ENCODE measurements at regions not wholly inside any gene's neighbourhood (a gene's known extent, or its start where the extent isn't known, plus 50 kb on each side); places are given as distances from the start of the nearest gene placed in this dataset.

- no peaks in the 10 kb centered on the region for H3K27me3 ChIP-seq (ENCODE audit: control insufficient read depth in 2 of 2, insufficient read depth in 2 of 2, low read length in 2 of 2)
- POLR2A ChIA-PET = no interaction called here
- FAIRE-seq (no peak), DNase-seq (ENCODE audit: low read depth, low spot score) (no peak)
- intact Hi-C loops (cut with micrococcal nuclease) = no loop called here
- no peak overlapping the region for H3K27ac ChIP-seq (ENCODE audit: insufficient read depth, low read depth, low read length)
- H3K9me3 ChIP-seq (replicated peaks; ENCODE audit: control insufficient read depth, insufficient read depth, low read length) = no peaks in the 10 kb centered on the region
- no peak overlapping the region for H3K9ac ChIP-seq (replicated peaks; ENCODE audit: extremely low read depth, insufficient read depth, low read length)
- CTCF ChIA-PET = interaction anchor here (0.9 kb wide), 1 partner anchor 12 kb away, joined by 3 read pairs; no protein-coding TSS in a partner anchor
- no peak overlapping the region for H3K4me2 ChIP-seq (ENCODE audit: insufficient read depth, low read length)
- dilution Hi-C loops (cut with MboI; ENCODE audit: extremely low pct_ligation_motif_present, low sequenced_read_pairs) = no loop called here
- no peaks in the 10 kb centered on the region for H3K9me1 ChIP-seq (replicated peaks; ENCODE audit: control insufficient read depth, extremely low read depth, insufficient read depth, low read length)
- TF ChIP-seq JUN (IDR thresholded peaks at IDR 0.05; ENCODE audit: borderline replicate concordance, insufficient read depth, insufficient read length, low read depth) (no peak), POLR2A (IDR thresholded peaks at IDR 0.05; ENCODE audit: low read depth, low read length) (no peak), GATA2 (IDR thresholded peaks at IDR 0.05; ENCODE audit: insufficient read depth, insufficient read length, low read depth, low read length) (no peak), FOS (IDR thresholded peaks at IDR 0.05; ENCODE audit: borderline replicate concordance, insufficient read depth, low read length) (no peak)
- no peaks in the 10 kb centered on the region for H3K79me2 ChIP-seq (ENCODE audit: control insufficient read depth, insufficient read depth, low read length)
- BruUV-seq (replicated peaks) = no TSS peak
- H3K4me1 ChIP-seq (ENCODE audit: control insufficient read depth, extremely low read depth, insufficient read depth, low read length) = no peaks in the 10 kb centered on the region
- H3K4me3 ChIP-seq (replicated peaks in 1 of 3; ENCODE audit: insufficient read depth in 1 of 3, low read depth in 1 of 3, low read length in 3 of 3) = no peak overlapping the region
- H3K36me3 ChIP-seq (ENCODE audit: control insufficient read depth in 2 of 2, extremely low read depth in 1 of 2, insufficient read depth in 2 of 2, low read length in 2 of 2) = no peaks in the 10 kb centered on the region
- no peak overlapping the region for H2AFZ ChIP-seq (ENCODE audit: low read depth, low read length)
- H4K20me1 ChIP-seq (replicated peaks; ENCODE audit: control insufficient read depth, extremely low read depth, insufficient read depth, low read length) = no peaks in the 10 kb centered on the region
These were observed 465.5 kb downstream of the CDH2 start for GRCh38 chr18:27711382-27711781.

GRCh38 chr18:27709344-27709743 lies 467.6 kb downstream of the CDH2 start:
- intact Hi-C loops (cut with micrococcal nuclease) = no loop called here
- Histone ChIP-seq H3K9me1 (replicated peaks; ENCODE audit: control insufficient read depth, extremely low read depth, insufficient read depth, low read length) (no peaks in the 10 kb centered on the region), H3K27ac (ENCODE audit: insufficient read depth, low read depth, low read length) (no peak overlapping the region), H3K9ac (replicated peaks; ENCODE audit: extremely low read depth, insufficient read depth, low read length) (no peak overlapping the region), H3K4me1 (ENCODE audit: control insufficient read depth, extremely low read depth, insufficient read depth, low read length) (no peaks in the 10 kb centered on the region), H2AFZ (ENCODE audit: low read depth, low read length) (no peak overlapping the region), H3K4me2 (ENCODE audit: insufficient read depth, low read length) (no peak overlapping the region), H4K20me1 (replicated peaks; ENCODE audit: control insufficient read depth, extremely low read depth, insufficient read depth, low read length) (no peaks in the 10 kb centered on the region), H3K27me3 (ENCODE audit: control insufficient read depth in 2 of 2, insufficient read depth in 2 of 2, low read length in 2 of 2) (no peaks in the 10 kb centered on the region), H3K9me3 (replicated peaks; ENCODE audit: control insufficient read depth, insufficient read depth, low read length) (no peaks in the 10 kb centered on the region), H3K36me3 (ENCODE audit: control insufficient read depth in 2 of 2, extremely low read depth in 1 of 2, insufficient read depth in 2 of 2, low read length in 2 of 2) (no peaks in the 10 kb centered on the region), H3K79me2 (ENCODE audit: control insufficient read depth, insufficient read depth, low read length) (no peaks in the 10 kb centered on the region), H3K4me3 (replicated peaks in 1 of 3; ENCODE audit: insufficient read depth in 1 of 3, low read depth in 1 of 3, low read length in 3 of 3) (no peak overlapping the region)
- POLR2A ChIA-PET = no interaction called here
- TF ChIP-seq FOS (IDR thresholded peaks at IDR 0.05; ENCODE audit: borderline replicate concordance, insufficient read depth, low read length) (no peak), POLR2AphosphoS5 (IDR thresholded peaks at IDR 0.05; ENCODE audit: insufficient read depth, low read depth, low read length) (no peak), GATA2 (IDR thresholded peaks at IDR 0.05; ENCODE audit: insufficient read depth, insufficient read length, low read depth, low read length) (no peak), POLR2A (IDR thresholded peaks at IDR 0.05; ENCODE audit: low read depth, low read length) (no peak), MYC (IDR thresholded peaks at IDR 0.05; ENCODE audit: low read depth, low read length) (no peak), CTCF (IDR thresholded peaks at IDR 0.05; ENCODE audit: extremely low read depth in 1 of 2, insufficient read depth in 1 of 2, low read depth in 1 of 2, low read length in 2 of 2) (no peak), MAX (IDR thresholded peaks at IDR 0.05; ENCODE audit: insufficient read depth, insufficient read length) (no peak), JUN (IDR thresholded peaks at IDR 0.05; ENCODE audit: borderline replicate concordance, insufficient read depth, insufficient read length, low read depth) (no peak), EZH2 (IDR thresholded peaks at IDR 0.05; ENCODE audit: borderline replicate concordance, low read depth, low read length, severe bottlenecking) (no peak)
- dilution Hi-C loops (cut with MboI; ENCODE audit: extremely low pct_ligation_motif_present, low sequenced_read_pairs) = no loop called here
- CTCF ChIA-PET = no interaction called here
- DNase-seq (ENCODE audit: low read depth, low spot score) = no peak
- no TSS peak for BruUV-seq (replicated peaks)
- no peak for FAIRE-seq
